GM23338 (cell line): ENCODE measurements at regions not wholly inside any gene's neighbourhood (a gene's known extent, or its start where the extent isn't known, plus 50 kb on each side); places are given as distances from the start of the nearest gene placed in this dataset.

Experiments used
- ATAC-seq: fragments of 200-7000 bp; cut with Tn5 transposase; 3 replicates; pipeline ENCODE4 v1.9.1; 2020
- DNase-seq: peaks from one replicate; pipeline ENCODE4 v3.0.0-alpha.2; 2015; ENCODE audit warnings: low spot score
- H2AFZ ChIP-seq: fragments of 200-600 bp; sonication (generic); 2 replicates; pipeline ENCODE4 v1.8.0; 2016; ENCODE audit warnings: antibody characterized with exemption, mild to moderate bottlenecking, moderate library complexity
- H3F3A ChIP-seq: fragments of 200-600 bp; sonication (generic); replicated peaks from 2 replicates; pipeline ENCODE4 v1.8.0; 2017; ENCODE audit warnings: antibody characterized with exemption, mixed run types, low read depth
- H3K27ac ChIP-seq: fragments of 200-600 bp; sonication (generic); 2 replicates; pipeline ENCODE4 v1.6.1; 2016; ENCODE audit warnings: low read depth
- H3K27me3 ChIP-seq: fragments of 200-600 bp; sonication (generic); 2 replicates; pipeline ENCODE4 v1.8.0; 2016; ENCODE audit warnings: mild to moderate bottlenecking, mixed run types, moderate library complexity; ENCODE audit not compliant: insufficient read depth
- H3K36me3 ChIP-seq: fragments of 200-600 bp; sonication (generic); 2 replicates; pipeline ENCODE4 v1.8.0; 2016; ENCODE audit warnings: mild to moderate bottlenecking; ENCODE audit not compliant: insufficient read depth
- H3K4me1 ChIP-seq: fragments of 200-600 bp; sonication (generic); 2 replicates; pipeline ENCODE4 v1.8.0; 2016; ENCODE audit warnings: mild to moderate bottlenecking, moderate library complexity; ENCODE audit not compliant: insufficient read depth
- H3K4me2 ChIP-seq: fragments of 200-600 bp; sonication (generic); 2 replicates; pipeline ENCODE4 v1.7.1; 2017; ENCODE audit warnings: mixed run types
- H3K4me3 ChIP-seq: fragments of 200-600 bp; sonication (generic); 2 replicates; pipeline ENCODE4 v1.6.1; 2016; ENCODE audit warnings: mixed run types
- H3K79me2 ChIP-seq: fragments of 200-600 bp; sonication (generic); replicated peaks from 2 replicates; pipeline ENCODE4 v1.8.0; 2017; ENCODE audit warnings: mild to moderate bottlenecking; ENCODE audit not compliant: insufficient read depth
- H3K9me2 ChIP-seq: fragments of 200-600 bp; sonication (generic); 2 replicates; pipeline ENCODE4 v1.8.0; 2017; ENCODE audit not compliant: insufficient read depth
- H4K20me1 ChIP-seq: fragments of 200-600 bp; sonication (generic); replicated peaks from 2 replicates; pipeline ENCODE4 v1.8.0; 2017; ENCODE audit warnings: mild to moderate bottlenecking; ENCODE audit not compliant: insufficient read depth
- H3K27ac Mint-ChIP-seq: 2 replicates; pipeline ENCODE4 v1.8.0; 2020; ENCODE audit warnings: inconsistent platforms, mild to moderate bottlenecking, moderate library complexity, mixed read lengths
- H3K27me3 Mint-ChIP-seq: 3 replicates; pipeline ENCODE4 v1.8.0; 2022; ENCODE audit warnings: low read depth, mild to moderate bottlenecking, moderate library complexity, mixed read lengths, inconsistent platforms; ENCODE audit not compliant: insufficient read depth, poor library complexity
- H3K36me3 Mint-ChIP-seq: 3 replicates; pipeline ENCODE4 v1.8.0; 2021; ENCODE audit warnings: low read depth, mild to moderate bottlenecking, inconsistent platforms, moderate library complexity, mixed read lengths
- H3K4me1 Mint-ChIP-seq: 3 replicates; pipeline ENCODE4 v1.8.0; 2020; ENCODE audit warnings: mild to moderate bottlenecking, inconsistent platforms, mixed read lengths
- H3K4me3 Mint-ChIP-seq: 3 replicates; pipeline ENCODE4 v1.8.0; 2021; ENCODE audit warnings: moderate library complexity, mild to moderate bottlenecking, inconsistent platforms, mixed read lengths
- H3K9me3 Mint-ChIP-seq: 3 replicates; pipeline ENCODE4 v1.8.0; 2020; ENCODE audit warnings: moderate library complexity, mild to moderate bottlenecking, inconsistent platforms, mixed read lengths
- CTCF ChIP-seq, 2 experiments: fragments of 200-600 bp in 1 of 2; sonication (generic) in 1 of 2; conservative IDR thresholded peaks; 2 replicates each; pipeline versions ENCODE4 v1.5.1 to v1.6.1; 2016 to 2017; ENCODE audit warnings: antibody characterized with exemption in 2 of 2, low read depth in 2 of 2, mild to moderate bottlenecking in 2 of 2, moderate library complexity in 1 of 2
- ETS1 ChIP-seq: IDR thresholded peaks from 2 replicates; pipeline ENCODE4 v1.6.1; 2016; ENCODE audit warnings: antibody characterized with exemption
- EZH2 ChIP-seq: fragments of 200-600 bp; sonication (generic); IDR thresholded peaks from one replicate; pipeline ENCODE4 v1.8.0; 2017; ENCODE audit warnings: antibody characterized with exemption, mild to moderate bottlenecking, low read depth; ENCODE audit not compliant: unreplicated experiment
- EZH2phosphoT487 ChIP-seq: fragments of 200-600 bp; sonication (generic); IDR thresholded peaks from one replicate; pipeline ENCODE4 v1.8.1; 2018; ENCODE audit warnings: antibody characterized with exemption; ENCODE audit not compliant: unreplicated experiment
- JUNB ChIP-seq: IDR thresholded peaks from one replicate; pipeline ENCODE4 v1.6.1; 2016; ENCODE audit warnings: antibody characterized with exemption; ENCODE audit not compliant: unreplicated experiment
- NANOG ChIP-seq: IDR thresholded peaks from 2 replicates; pipeline ENCODE4 v1.6.1; 2016; ENCODE audit warnings: antibody characterized with exemption, borderline replicate concordance
- REST ChIP-seq: IDR thresholded peaks from one replicate; pipeline ENCODE4 v1.6.1; 2018; ENCODE audit warnings: antibody characterized with exemption; ENCODE audit not compliant: unreplicated experiment
- ZNF114 ChIP-seq: fragments of 250-450 bp; sonication (Bioruptor Pico); IDR thresholded peaks from 2 replicates; pipeline ENCODE4 v1.5.0; 2020; ENCODE audit warnings: mild to moderate bottlenecking, moderate library complexity
- ZNF462 ChIP-seq: fragments of 250-450 bp; sonication (Bioruptor Pico); IDR thresholded peaks from 2 replicates; pipeline ENCODE4 v1.5.0; 2020; ENCODE audit warnings: mild to moderate bottlenecking, moderate library complexity

- TF ChIP-seq ZNF462 (CRISPR knock-in tag), result no peak
Observed at GRCh38 chr1:222107975-222108374, 366.1 kb upstream of the DUSP10 start (continued).

GRCh38 chr1:222107267-222107666 is 365.4 kb upstream of the DUSP10 start:
- TF ChIP-seq NANOG (no peak), ETS1 (no peak), JUNB (no peak), EZH2phosphoT487 (no peak), CTCF (conservative IDR thresholded peaks at IDR 0.05; ENCODE audit: low read depth in 2 of 2) (no peak), REST (no peak), ZNF114 (no peak), EZH2 (no peak)
- H3K36me3 ChIP-seq, result no peaks in the 10 kb centered on the region
- peaks cover 23% of the 10 kb centered on the region for H3K4me1 Mint-ChIP-seq
- H3K27me3 Mint-ChIP-seq, result peaks cover 6% of the 10 kb centered on the region
- no peaks in the 10 kb centered on the region; the same call in 1 of the 3 replicates for H3K9me3 Mint-ChIP-seq
- no peak overlapping the region for H2AFZ ChIP-seq
- H3K27me3 ChIP-seq, result no peaks in the 10 kb centered on the region
- H3K27ac ChIP-seq, result no peak overlapping the region
- 0 out of 2 replicates have a peak overlapping the region, but pooled peaks have one; percentile 14 for H3K4me2 ChIP-seq
- peaks cover 8% of the 10 kb centered on the region; the same call in 1 of the 2 replicates for H3K9me2 ChIP-seq
- DNase-seq, result no peak
- H4K20me1 ChIP-seq, result no peaks in the 10 kb centered on the region
- H3K27ac Mint-ChIP-seq, result no peak overlapping the region
- no peaks in the 10 kb centered on the region for H3K36me3 Mint-ChIP-seq
- H3K4me1 ChIP-seq, result peaks cover 17% of the 10 kb centered on the region
- no peaks in the 10 kb centered on the region for H3F3A ChIP-seq
- H3K4me3 Mint-ChIP-seq, result no peak overlapping the region
- no peak overlapping the region for H3K4me3 ChIP-seq
- H3K79me2 ChIP-seq, result no peaks in the 10 kb centered on the region
- no peak for ATAC-seq
